Breast epithelium (tissue), 4 donors: ENCODE measurements at regions not wholly inside any gene's neighbourhood (a gene's known extent, or its start where the extent isn't known, plus 50 kb on each side); places are given as distances from the start of the nearest gene placed in this dataset.

Experiments used
- DNase-seq, 2 donors: peaks; one replicate each; pipeline ENCODE4 v3.0.0-alpha.2; 2019; ENCODE audit warnings: low spot score in 2 of 2
- H3K27ac ChIP-seq, 2 donors: fragments of 200-600 bp; sonication (generic) in 1 of 2; one replicate each; pipeline ENCODE4 v1.5.1; 2016 to 2019; ENCODE audit warnings: mild to moderate bottlenecking in 1 of 2
- H3K27me3 ChIP-seq, 2 donors: fragments of 200-600 bp; sonication (generic) in 1 of 2; one replicate each; pipeline versions ENCODE4 v1.5.1 to v1.6.0; 2017 to 2019; ENCODE audit warnings: control low read depth in 1 of 2, mild to moderate bottlenecking in 1 of 2
- H3K36me3 ChIP-seq: fragments of 200-600 bp; one replicate; pipeline ENCODE4 v1.5.1; 2019
- H3K4me1 ChIP-seq, 2 donors: fragments of 200-600 bp; sonication (generic); one replicate each; pipeline ENCODE4 v1.5.1; 2016 to 2019; ENCODE audit warnings: control low read depth in 1 of 2
- H3K4me3 ChIP-seq, 3 donors: fragments of 200-600 bp; sonication (generic); 1 replicate in 2 of 3; 2 replicates in 1 of 3; pipeline ENCODE4 v1.5.1; 2016 to 2019; ENCODE audit warnings: mild to moderate bottlenecking in 3 of 3, moderate library complexity in 2 of 3
- H3K9me3 ChIP-seq, 2 donors: fragments of 200-600 bp; sonication (generic) in 1 of 2; one replicate each; pipeline ENCODE4 v1.5.1; 2016 to 2019; ENCODE audit warnings: control low read depth in 1 of 2
- CTCF ChIP-seq, 3 donors: fragments of 450-650 bp; IDR thresholded peaks; one replicate each; pipeline ENCODE4 v1.5.1; 2016 to 2017; ENCODE audit warnings: antibody characterized with exemption in 3 of 3, mild to moderate bottlenecking in 3 of 3, moderate library complexity in 3 of 3
- POLR2A ChIP-seq: fragments of 450-650 bp; IDR thresholded peaks from one replicate; pipeline ENCODE4 v1.6.1; 2016; ENCODE audit warnings: antibody characterized with exemption, mild to moderate bottlenecking, moderate library complexity
- POLR2AphosphoS5 ChIP-seq, 3 donors: sonication (generic); formaldehyde crosslinking; IDR thresholded peaks; one replicate each; pipeline ENCODE4 v1.6.1; 2017; ENCODE audit warnings: antibody characterized with exemption in 3 of 3
- intact Hi-C: fragments of 100-400 bp; cut with DNase I; formaldehyde crosslinking; loops from one replicate; pipeline ENCODE4 v1.15.1; 2023; ENCODE audit warnings: low total_unique reads

- DNase-seq: no peak
- intact Hi-C loops: no loop called here
- TF ChIP-seq POLR2AphosphoS5 (IDR thresholded peaks at IDR 0.05): no peak
- no peak for TF ChIP-seq CTCF (IDR thresholded peaks at IDR 0.05)
- no peak for TF ChIP-seq POLR2A
Observed at GRCh38 chr2:12027136-12027535, 280.7 kb downstream of the LPIN1 start.

GRCh38 chr2:12031866-12032265 lies 285.4 kb downstream of the LPIN1 start:
- Histone ChIP-seq H3K9me3 (no peaks in the 10 kb centered on the region), H3K4me3 (no peak overlapping the region), H3K36me3 (no peaks in the 10 kb centered on the region), H3K27ac (no peak overlapping the region), H3K27me3 (no peaks in the 10 kb centered on the region), H3K4me1 (no peaks in the 10 kb centered on the region)
- intact Hi-C loops: no loop called here
- no peak for TF ChIP-seq POLR2AphosphoS5 (IDR thresholded peaks at IDR 0.05)
- TF ChIP-seq POLR2A: no peak
- TF ChIP-seq CTCF (IDR thresholded peaks at IDR 0.05): no peak
- no peak for DNase-seq

More at GRCh38 chr2:12027136-12027535, 280.7 kb downstream of the LPIN1 start:
- Histone ChIP-seq H3K27me3 (no peaks in the 10 kb centered on the region), H3K36me3 (no peaks in the 10 kb centered on the region), H3K4me3 (no peak overlapping the region), H3K4me1 (no peaks in the 10 kb centered on the region), H3K9me3 (no peaks in the 10 kb centered on the region), H3K27ac (no peak overlapping the region)

- Histone ChIP-seq H3K36me3 (no peaks in the 10 kb centered on the region), H3K27me3 (no peaks in the 10 kb centered on the region), H3K9me3 (no peaks in the 10 kb centered on the region), H3K4me1 (no peaks in the 10 kb centered on the region), H3K27ac (no peak overlapping the region), H3K4me3 (no peak overlapping the region)
- intact Hi-C loops: no loop called here
- no peak for DNase-seq
- TF ChIP-seq POLR2A (no peak), CTCF (IDR thresholded peaks at IDR 0.05) (no peak), POLR2AphosphoS5 (IDR thresholded peaks at IDR 0.05) (no peak)
Observed at GRCh38 chr2:12032398-12032797, 286.0 kb downstream of the LPIN1 start.

GRCh38 chr2:12032975-12033374 lies 286.5 kb downstream of the LPIN1 start:
- TF ChIP-seq CTCF (IDR thresholded peaks at IDR 0.05): no peak
- TF ChIP-seq POLR2AphosphoS5 (IDR thresholded peaks at IDR 0.05): no peak
- no peak for TF ChIP-seq POLR2A

GRCh38 chr2:12033494-12033893 lies 287.1 kb downstream of the LPIN1 start:
- DNase-seq: no peak
- Histone ChIP-seq H3K9me3 (no peaks in the 10 kb centered on the region), H3K36me3 (no peaks in the 10 kb centered on the region), H3K4me1 (no peaks in the 10 kb centered on the region), H3K27ac (no peak overlapping the region), H3K27me3 (no peaks in the 10 kb centered on the region), H3K4me3 (no peak overlapping the region)
- TF ChIP-seq POLR2AphosphoS5 (IDR thresholded peaks at IDR 0.05): no peak
- no peak for TF ChIP-seq POLR2A
- TF ChIP-seq CTCF (IDR thresholded peaks at IDR 0.05): no peak
- intact Hi-C loops: no loop called here

More at GRCh38 chr2:12032975-12033374, 286.5 kb downstream of the LPIN1 start:
- Histone ChIP-seq H3K4me3 (no peak overlapping the region), H3K4me1 (no peaks in the 10 kb centered on the region), H3K9me3 (no peaks in the 10 kb centered on the region), H3K27ac (no peak overlapping the region), H3K27me3 (no peaks in the 10 kb centered on the region), H3K36me3 (no peaks in the 10 kb centered on the region)
- intact Hi-C loops: no loop called here
- DNase-seq: no peak
